ENCODE measurements at regions not wholly inside any gene's neighbourhood (a gene's known extent, or its start where the extent isn't known, plus 50 kb on each side); places are given as distances from the start of the nearest gene placed in this dataset.

DNA sequence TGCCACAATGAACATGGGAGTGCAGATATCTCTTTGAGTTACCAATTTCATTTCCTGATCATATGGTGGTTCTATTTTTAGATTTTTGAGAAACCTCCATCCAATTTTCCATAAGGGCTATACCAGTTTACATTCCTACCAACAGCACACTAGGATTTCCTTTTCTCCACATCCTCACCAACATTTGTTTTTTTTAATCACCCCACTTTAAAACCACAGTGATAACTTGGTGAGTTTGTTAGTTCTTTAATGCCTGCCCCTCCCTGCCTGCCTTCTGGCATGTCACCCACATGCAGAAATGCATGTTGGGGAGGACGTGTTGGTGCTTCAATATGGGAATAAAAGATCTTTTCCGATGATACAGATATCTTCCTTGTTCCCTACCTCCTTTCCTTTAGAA is 167.9 kb downstream of the CAND1 start:
- Mint-ChIP-seq H3K4me3 (ENCODE audit: unreplicated experiment) (no peak overlapping the region), H3K4me1 (ENCODE audit: low read depth, unreplicated experiment) (peaks cover 10% of the 10 kb centered on the region), H3K36me3 (ENCODE audit: insufficient read depth, unreplicated experiment) (no peaks in the 10 kb centered on the region), H3K27ac (ENCODE audit: unreplicated experiment) (no peak overlapping the region), H3K9me3 (ENCODE audit: unreplicated experiment) (no peaks in the 10 kb centered on the region), H3K27me3 (ENCODE audit: insufficient read depth, unreplicated experiment) (no peaks in the 10 kb centered on the region)
- BruUV-seq (replicated peaks): no TSS peak
- ChIA-PET POLR2A (no interaction called here), CTCF (no interaction called here)
- no peaks in the 10 kb centered on the region for H3K4me1 ChIP-seq
- H3K36me3 ChIP-seq (ENCODE audit: control insufficient read depth, insufficient read depth, low read length): no peaks in the 10 kb centered on the region
- no peaks in the 10 kb centered on the region for H3K9me3 ChIP-seq
- intact Hi-C loops (cut with micrococcal nuclease; ENCODE audit: unreplicated experiment): no loop called here
- no peak for DNase-seq
- TF ChIP-seq, protein P1, sequence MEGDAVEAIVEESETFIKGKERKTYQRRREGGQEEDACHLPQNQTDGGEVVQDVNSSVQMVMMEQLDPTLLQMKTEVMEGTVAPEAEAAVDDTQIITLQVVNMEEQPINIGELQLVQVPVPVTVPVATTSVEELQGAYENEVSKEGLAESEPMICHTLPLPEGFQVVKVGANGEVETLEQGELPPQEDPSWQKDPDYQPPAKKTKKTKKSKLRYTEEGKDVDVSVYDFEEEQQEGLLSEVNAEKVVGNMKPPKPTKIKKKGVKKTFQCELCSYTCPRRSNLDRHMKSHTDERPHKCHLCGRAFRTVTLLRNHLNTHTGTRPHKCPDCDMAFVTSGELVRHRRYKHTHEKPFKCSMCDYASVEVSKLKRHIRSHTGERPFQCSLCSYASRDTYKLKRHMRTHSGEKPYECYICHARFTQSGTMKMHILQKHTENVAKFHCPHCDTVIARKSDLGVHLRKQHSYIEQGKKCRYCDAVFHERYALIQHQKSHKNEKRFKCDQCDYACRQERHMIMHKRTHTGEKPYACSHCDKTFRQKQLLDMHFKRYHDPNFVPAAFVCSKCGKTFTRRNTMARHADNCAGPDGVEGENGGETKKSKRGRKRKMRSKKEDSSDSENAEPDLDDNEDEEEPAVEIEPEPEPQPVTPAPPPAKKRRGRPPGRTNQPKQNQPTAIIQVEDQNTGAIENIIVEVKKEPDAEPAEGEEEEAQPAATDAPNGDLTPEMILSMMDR (IDR thresholded peaks at IDR 0.05; ENCODE audit: insufficient read depth in 1 of 2, low read depth in 1 of 2, low read length in 1 of 2, severe bottlenecking in 1 of 2, unreplicated experiment in 1 of 2): no peak
- H3K4me3 ChIP-seq (ENCODE audit: low read depth, low read length): no peak overlapping the region
- H3K27me3 ChIP-seq (replicated peaks; ENCODE audit: control insufficient read depth, insufficient read depth, low read length): no peaks in the 10 kb centered on the region

DNA sequence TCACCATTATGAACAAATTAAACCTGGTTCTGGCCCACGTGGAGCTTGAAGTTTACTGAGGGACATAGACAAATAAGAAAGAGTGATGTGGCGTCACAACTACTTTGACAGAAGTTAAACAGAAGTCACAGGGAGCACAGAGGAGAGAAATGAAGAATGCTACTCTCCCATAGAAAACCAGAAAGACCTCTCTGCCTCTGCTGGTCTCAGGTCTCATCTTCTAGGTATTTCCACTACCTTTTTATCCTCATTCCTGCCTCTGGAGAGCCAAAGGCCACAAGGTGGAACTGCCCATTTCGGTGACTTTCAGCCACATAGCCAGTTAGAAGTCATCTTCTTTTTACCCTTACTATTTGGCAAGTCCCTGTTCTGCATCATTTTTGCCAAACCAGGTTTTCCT is 170.5 kb downstream of the CAND1 start:
- Histone ChIP-seq H3K4me1 (no peaks in the 10 kb centered on the region), H3K36me3 (ENCODE audit: control insufficient read depth, insufficient read depth, low read length) (no peaks in the 10 kb centered on the region), H3K27me3 (replicated peaks; ENCODE audit: control insufficient read depth, insufficient read depth, low read length) (no peaks in the 10 kb centered on the region), H3K4me3 (ENCODE audit: low read depth, low read length) (no peak overlapping the region), H3K9me3 (no peaks in the 10 kb centered on the region)
- no peak for DNase-seq
- BruUV-seq (replicated peaks): no TSS peak
- Mint-ChIP-seq H3K9me3 (ENCODE audit: unreplicated experiment) (no peaks in the 10 kb centered on the region), H3K36me3 (ENCODE audit: insufficient read depth, unreplicated experiment) (no peaks in the 10 kb centered on the region), H3K27ac (ENCODE audit: unreplicated experiment) (no peak overlapping the region), H3K4me1 (ENCODE audit: low read depth, unreplicated experiment) (peaks cover 7% of the 10 kb centered on the region), H3K27me3 (ENCODE audit: insufficient read depth, unreplicated experiment) (no peaks in the 10 kb centered on the region), H3K4me3 (ENCODE audit: unreplicated experiment) (no peak overlapping the region)
- ChIA-PET POLR2A (no interaction called here), CTCF (no interaction called here)
- TF ChIP-seq, protein P1 (IDR thresholded peaks at IDR 0.05; ENCODE audit: insufficient read depth in 1 of 2, low read depth in 1 of 2, low read length in 1 of 2, severe bottlenecking in 1 of 2, unreplicated experiment in 1 of 2): no peak
- intact Hi-C loops (cut with micrococcal nuclease; ENCODE audit: unreplicated experiment): loop anchor here (5.0 kb wide), 1 partner anchor 503 kb away; no protein-coding TSS in a partner anchor

DNA sequence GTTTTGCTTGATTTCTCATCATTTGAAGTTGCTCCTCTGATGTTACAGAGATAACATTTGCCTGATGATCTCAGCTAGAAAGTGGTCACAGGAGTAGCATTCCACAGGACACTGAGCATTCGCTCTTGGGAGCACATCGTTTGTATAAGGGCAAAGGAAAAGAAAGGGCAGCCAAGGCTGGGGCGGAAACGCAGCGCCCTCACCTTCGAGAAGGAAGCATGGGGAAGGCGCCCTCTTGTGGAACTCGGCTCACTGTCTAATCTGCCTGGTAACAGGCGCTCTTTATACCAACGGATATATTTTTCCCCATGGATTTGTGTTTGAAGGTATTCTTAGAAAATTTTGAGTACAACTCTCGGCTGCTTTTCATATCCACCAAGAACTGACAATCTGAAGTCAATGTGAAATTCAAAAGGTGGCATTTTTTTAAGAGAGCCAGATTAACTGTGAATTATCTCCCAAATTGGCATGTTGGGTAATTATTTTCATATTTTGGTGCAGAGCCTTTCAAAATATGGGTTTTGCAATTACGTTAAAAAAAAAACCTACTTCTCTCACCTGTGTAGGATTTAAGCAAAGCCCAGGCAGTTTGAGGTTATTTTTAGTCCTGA is 172.7 kb downstream of the CAND1 start:
- intact Hi-C loops (cut with micrococcal nuclease; ENCODE audit: unreplicated experiment): loop anchor here (1.0 to 5.0 kb wide), 2 partner anchors 86 to 500 kb away; no protein-coding TSS in a partner anchor
- no peak overlapping the region for H3K4me3 ChIP-seq (ENCODE audit: low read depth, low read length)
- no peaks in the 10 kb centered on the region for H3K9me3 Mint-ChIP-seq (ENCODE audit: unreplicated experiment)
- H3K36me3 ChIP-seq (ENCODE audit: control insufficient read depth, insufficient read depth, low read length): no peaks in the 10 kb centered on the region
- no peak overlapping the region for H3K27ac Mint-ChIP-seq (ENCODE audit: unreplicated experiment)
- TF ChIP-seq, protein P1 (IDR thresholded peaks at IDR 0.05; ENCODE audit: insufficient read depth in 1 of 2, low read depth in 1 of 2, low read length in 1 of 2, severe bottlenecking in 1 of 2, unreplicated experiment in 1 of 2): peak; percentile 62 to 80
- H3K27me3 ChIP-seq (replicated peaks; ENCODE audit: control insufficient read depth, insufficient read depth, low read length): no peaks in the 10 kb centered on the region
- POLR2A ChIA-PET: no interaction called here
- CTCF ChIA-PET: interaction anchor here (0.8 kb wide), 1 partner anchor 86 kb away, joined by 5 read pairs; no protein-coding TSS in a partner anchor
- H3K27me3 Mint-ChIP-seq (ENCODE audit: insufficient read depth, unreplicated experiment): no peaks in the 10 kb centered on the region
- H3K9me3 ChIP-seq: no peaks in the 10 kb centered on the region
- no peak overlapping the region for H3K4me3 Mint-ChIP-seq (ENCODE audit: unreplicated experiment)
- peak; percentile 74 to 77 for DNase-seq
- H3K4me1 ChIP-seq: no peaks in the 10 kb centered on the region
- no peaks in the 10 kb centered on the region for H3K4me1 Mint-ChIP-seq (ENCODE audit: low read depth, unreplicated experiment)
- no TSS peak for BruUV-seq (replicated peaks)
- H3K36me3 Mint-ChIP-seq (ENCODE audit: insufficient read depth, unreplicated experiment): no peaks in the 10 kb centered on the region

All from Caco-2 (cell line).